SU-DHL-6 (cell line): ENCODE measurements at regions not wholly inside any gene's neighbourhood (a gene's known extent, or its start where the extent isn't known, plus 50 kb on each side); places are given as distances from the start of the nearest gene placed in this dataset.

Source experiments
- CTCF ChIP-seq: fragments of 200-600 bp; sonication (generic); IDR thresholded peaks from one replicate; pipeline ENCODE4 v1.5.1; 2017; ENCODE audit warnings: antibody characterized with exemption, mild to moderate bottlenecking, low read length, moderate library complexity; ENCODE audit not compliant: insufficient read depth, poor library complexity, severe bottlenecking
- EZH2phosphoT487 ChIP-seq: fragments of 200-600 bp; sonication (generic), shearing (Covaris generic); conservative IDR thresholded peaks from 2 replicates; pipeline ENCODE4 v1.6.1; 2018; ENCODE audit warnings: mild to moderate bottlenecking, antibody characterized with exemption, low read length, moderate library complexity, mixed read lengths

GRCh38 chr6:44530209-44530909 lies 142.9 kb downstream of the CDC5L start:
- TF ChIP-seq EZH2phosphoT487 (no peak), CTCF (no peak)
